T-helper 17 cell (primary cell): ENCODE measurements at regions not wholly inside any gene's neighbourhood (a gene's known extent, or its start where the extent isn't known, plus 50 kb on each side); places are given as distances from the start of the nearest gene placed in this dataset.

Experiments used
- ATAC-seq: fragments of 150-1000 bp; cut with Tn5 transposase; 2 replicates; pipeline ENCODE4 v1.10.0; 2021; ENCODE audit warnings: mild to moderate bottlenecking, moderate library complexity
- DNase-seq, 3 donors: peaks; one replicate each; pipeline versions ENCODE4 v3.0.0 to v3.0.0-alpha.2; 2020 to 2021
- H3K9me3 ChIP-seq: one replicate; pipeline ENCODE4 v1.7.0; 2013; ENCODE audit warnings: low read length, mild to moderate bottlenecking; ENCODE audit not compliant: control insufficient read depth, poor library complexity, severe bottlenecking
- H3K27ac Mint-ChIP-seq: one replicate; pipeline ENCODE4 v1.8.0; 2022; ENCODE audit warnings: mild to moderate bottlenecking, moderate library complexity, mixed read lengths
- H3K27me3 Mint-ChIP-seq: one replicate; pipeline ENCODE4 v1.8.0; 2022; ENCODE audit warnings: mixed read lengths
- H3K36me3 Mint-ChIP-seq: one replicate; pipeline ENCODE4 v1.8.0; 2022; ENCODE audit warnings: low read depth, mixed read lengths
- H3K4me1 Mint-ChIP-seq: one replicate; pipeline ENCODE4 v1.8.0; 2022; ENCODE audit warnings: mild to moderate bottlenecking, mixed read lengths
- H3K4me3 Mint-ChIP-seq: one replicate; pipeline ENCODE4 v1.8.0; 2022; ENCODE audit warnings: mild to moderate bottlenecking, moderate library complexity, mixed read lengths

GRCh38 chr6:121855521-121855920 lies 420.1 kb downstream of the GJA1 start:
- no peaks in the 10 kb centered on the region for H3K4me1 Mint-ChIP-seq
- no peak overlapping the region for H3K27ac Mint-ChIP-seq
- no peaks in the 10 kb centered on the region for H3K9me3 ChIP-seq
- no peaks in the 10 kb centered on the region for H3K27me3 Mint-ChIP-seq
- no peak overlapping the region for H3K4me3 Mint-ChIP-seq
- DNase-seq = no peak
- H3K36me3 Mint-ChIP-seq = no peaks in the 10 kb centered on the region
- no peak for ATAC-seq

- ATAC-seq (no peak), DNase-seq (no peak)
- no peak overlapping the region for H3K4me3 Mint-ChIP-seq
- no peaks in the 10 kb centered on the region for H3K9me3 ChIP-seq
- H3K4me1 Mint-ChIP-seq = no peaks in the 10 kb centered on the region
- no peaks in the 10 kb centered on the region for H3K27me3 Mint-ChIP-seq
- H3K36me3 Mint-ChIP-seq = no peaks in the 10 kb centered on the region
- H3K27ac Mint-ChIP-seq = no peak overlapping the region
Observed at GRCh38 chr6:121856296-121856695, 420.9 kb downstream of the GJA1 start.

GRCh38 chr6:121857551-121857950 lies 422.1 kb downstream of the GJA1 start:
- H3K36me3 Mint-ChIP-seq = no peaks in the 10 kb centered on the region
- no peak for ATAC-seq

GRCh38 chr6:121858310-121858709 lies 422.9 kb downstream of the GJA1 start:
- Mint-ChIP-seq H3K36me3 (no peaks in the 10 kb centered on the region), H3K4me3 (no peak overlapping the region), H3K27ac (no peak overlapping the region), H3K27me3 (no peaks in the 10 kb centered on the region), H3K4me1 (no peaks in the 10 kb centered on the region)
- ATAC-seq = no peak
- no peaks in the 10 kb centered on the region for H3K9me3 ChIP-seq
- DNase-seq = no peak

More at GRCh38 chr6:121857551-121857950, 422.1 kb downstream of the GJA1 start:
- no peaks in the 10 kb centered on the region for H3K4me1 Mint-ChIP-seq
- no peak overlapping the region for H3K27ac Mint-ChIP-seq
- H3K4me3 Mint-ChIP-seq = no peak overlapping the region
- DNase-seq = no peak
- H3K27me3 Mint-ChIP-seq = no peaks in the 10 kb centered on the region
- no peaks in the 10 kb centered on the region for H3K9me3 ChIP-seq

- Mint-ChIP-seq H3K4me1 (no peaks in the 10 kb centered on the region), H3K27me3 (no peaks in the 10 kb centered on the region), H3K27ac (no peak overlapping the region), H3K36me3 (no peaks in the 10 kb centered on the region), H3K4me3 (no peak overlapping the region)
- DNase-seq = no peak
- H3K9me3 ChIP-seq = no peaks in the 10 kb centered on the region
- ATAC-seq = no peak
Observed at GRCh38 chr6:121858986-121859385, 423.5 kb downstream of the GJA1 start.

- DNase-seq = no peak
- Mint-ChIP-seq H3K36me3 (no peaks in the 10 kb centered on the region), H3K27ac (no peak overlapping the region), H3K4me3 (no peak overlapping the region), H3K27me3 (no peaks in the 10 kb centered on the region), H3K4me1 (no peaks in the 10 kb centered on the region)
- ATAC-seq = no peak
- H3K9me3 ChIP-seq = no peaks in the 10 kb centered on the region
Observed at GRCh38 chr6:121865811-121866210, 430.4 kb downstream of the GJA1 start.

- H3K36me3 Mint-ChIP-seq = no peaks in the 10 kb centered on the region
- no peak overlapping the region for H3K27ac Mint-ChIP-seq
- no peaks in the 10 kb centered on the region for H3K4me1 Mint-ChIP-seq
- H3K27me3 Mint-ChIP-seq = no peaks in the 10 kb centered on the region
- DNase-seq (no peak), ATAC-seq (no peak)
- H3K9me3 ChIP-seq = no peaks in the 10 kb centered on the region
- H3K4me3 Mint-ChIP-seq = no peak overlapping the region
Observed at GRCh38 chr6:121867095-121867494, 431.6 kb downstream of the GJA1 start.

- ATAC-seq (no peak), DNase-seq (no peak)
- no peaks in the 10 kb centered on the region for H3K36me3 Mint-ChIP-seq
- no peak overlapping the region for H3K27ac Mint-ChIP-seq
- no peaks in the 10 kb centered on the region for H3K4me1 Mint-ChIP-seq
- H3K4me3 Mint-ChIP-seq = no peak overlapping the region
- no peaks in the 10 kb centered on the region for H3K27me3 Mint-ChIP-seq
- no peaks in the 10 kb centered on the region for H3K9me3 ChIP-seq
Observed at GRCh38 chr6:121868206-121868605, 432.8 kb downstream of the GJA1 start.

- no peak overlapping the region for H3K4me3 Mint-ChIP-seq
- no peak for DNase-seq
Observed at GRCh38 chr6:121873595-121873994, 438.1 kb downstream of the GJA1 start.

GRCh38 chr6:121876721-121877120 lies 441.3 kb downstream of the GJA1 start:
- no peak for ATAC-seq

More at GRCh38 chr6:121873595-121873994, 438.1 kb downstream of the GJA1 start:
- no peaks in the 10 kb centered on the region for H3K36me3 Mint-ChIP-seq
- no peak overlapping the region for H3K27ac Mint-ChIP-seq
- no peaks in the 10 kb centered on the region for H3K4me1 Mint-ChIP-seq
- no peaks in the 10 kb centered on the region for H3K27me3 Mint-ChIP-seq
- no peaks in the 10 kb centered on the region for H3K9me3 ChIP-seq
- no peak for ATAC-seq

GRCh38 chr6:121879149-121879548 lies 443.7 kb downstream of the GJA1 start:
- H3K27ac Mint-ChIP-seq = no peak overlapping the region
- no peaks in the 10 kb centered on the region for H3K9me3 ChIP-seq
- no peaks in the 10 kb centered on the region for H3K27me3 Mint-ChIP-seq
- DNase-seq (no peak), ATAC-seq (no peak)
- no peaks in the 10 kb centered on the region for H3K36me3 Mint-ChIP-seq
- H3K4me3 Mint-ChIP-seq = no peak overlapping the region
- no peaks in the 10 kb centered on the region for H3K4me1 Mint-ChIP-seq

More at GRCh38 chr6:121876721-121877120, 441.3 kb downstream of the GJA1 start:
- DNase-seq = no peak
- no peaks in the 10 kb centered on the region for H3K27me3 Mint-ChIP-seq
- H3K4me1 Mint-ChIP-seq = no peaks in the 10 kb centered on the region
- no peak overlapping the region for H3K4me3 Mint-ChIP-seq
- no peak overlapping the region for H3K27ac Mint-ChIP-seq
- no peaks in the 10 kb centered on the region for H3K9me3 ChIP-seq
- H3K36me3 Mint-ChIP-seq = no peaks in the 10 kb centered on the region

GRCh38 chr6:121880831-121881230 lies 445.4 kb downstream of the GJA1 start:
- no peaks in the 10 kb centered on the region for H3K9me3 ChIP-seq
- H3K36me3 Mint-ChIP-seq = no peaks in the 10 kb centered on the region
- DNase-seq (no peak), ATAC-seq (no peak)
- H3K27me3 Mint-ChIP-seq = no peaks in the 10 kb centered on the region
- no peak overlapping the region for H3K27ac Mint-ChIP-seq
- H3K4me1 Mint-ChIP-seq = no peaks in the 10 kb centered on the region
- no peak overlapping the region for H3K4me3 Mint-ChIP-seq

- no peak for ATAC-seq
Observed at GRCh38 chr6:121881974-121882667, 446.7 kb downstream of the GJA1 start.

GRCh38 chr6:121884091-121884490 lies 448.6 kb downstream of the GJA1 start:
- DNase-seq (no peak), ATAC-seq (no peak)
- no peaks in the 10 kb centered on the region for H3K27me3 Mint-ChIP-seq
- no peak overlapping the region for H3K27ac Mint-ChIP-seq
- no peaks in the 10 kb centered on the region for H3K36me3 Mint-ChIP-seq
- no peak overlapping the region for H3K4me3 Mint-ChIP-seq
- no peaks in the 10 kb centered on the region for H3K4me1 Mint-ChIP-seq
- H3K9me3 ChIP-seq = no peaks in the 10 kb centered on the region

More at GRCh38 chr6:121881974-121882667, 446.7 kb downstream of the GJA1 start:
- DNase-seq = no peak
- H3K4me1 Mint-ChIP-seq = no peaks in the 10 kb centered on the region
- no peaks in the 10 kb centered on the region for H3K27me3 Mint-ChIP-seq
- H3K36me3 Mint-ChIP-seq = no peaks in the 10 kb centered on the region
- no peaks in the 10 kb centered on the region for H3K9me3 ChIP-seq
- H3K27ac Mint-ChIP-seq = no peak overlapping the region
- no peak overlapping the region for H3K4me3 Mint-ChIP-seq
